ENCODE measurements at regions not wholly inside any gene's neighbourhood (a gene's known extent, or its start where the extent isn't known, plus 50 kb on each side); places are given as distances from the start of the nearest gene placed in this dataset.
"Not testable (repeated sequence)": the region's sequence is repeated elsewhere in the genome, so short reads cannot be mapped to it uniquely, and the experiment has no call there.

GRCh38 chrX:104459796-104460195 is 106.2 kb upstream of the IL1RAPL2 start:
- Histone ChIP-seq H3K27ac (no peak overlapping the region), H3K4me3 (no peak overlapping the region)
- TF ChIP-seq CTCF (IDR thresholded peaks at IDR 0.05): no peak
- DNase-seq (ENCODE audit: low spot score): no peak

GRCh38 chrX:104457130-104457529 is 108.9 kb upstream of the IL1RAPL2 start:
- not testable (repeated sequence) for H3K4me3 ChIP-seq; H3K27ac ChIP-seq; DNase-seq (ENCODE audit: low spot score)

- Histone ChIP-seq H3K4me3 (no peak overlapping the region), H3K27ac (no peak overlapping the region)
- DNase-seq (ENCODE audit: low spot score): no peak
- TF ChIP-seq CTCF (IDR thresholded peaks at IDR 0.05): no peak
Measured at GRCh38 chrX:104450316-104450715, 115.7 kb upstream of the IL1RAPL2 start.

- Histone ChIP-seq H3K4me3 (no peak overlapping the region), H3K27ac (no peak overlapping the region)
- DNase-seq (ENCODE audit: low spot score): no peak
- no peak for TF ChIP-seq CTCF (IDR thresholded peaks at IDR 0.05)
Measured at GRCh38 chrX:104445591-104445990, 120.4 kb upstream of the IL1RAPL2 start.

GRCh38 chrX:104435249-104435648 is 130.8 kb upstream of the IL1RAPL2 start:
- Histone ChIP-seq H3K4me3 (no peak overlapping the region), H3K27ac (no peak overlapping the region)
- DNase-seq (ENCODE audit: low spot score): no peak
- TF ChIP-seq CTCF (IDR thresholded peaks at IDR 0.05): no peak

- Histone ChIP-seq H3K4me3 (no peak overlapping the region), H3K27ac (no peak overlapping the region)
- TF ChIP-seq CTCF (IDR thresholded peaks at IDR 0.05): no peak
- no peak for DNase-seq (ENCODE audit: low spot score)
Measured at GRCh38 chrX:104432321-104432720, 133.7 kb upstream of the IL1RAPL2 start.

- DNase-seq (ENCODE audit: low spot score): no peak
- H3K4me3 ChIP-seq: no peak overlapping the region
- TF ChIP-seq CTCF (IDR thresholded peaks at IDR 0.05): no peak
Measured at GRCh38 chrX:104430742-104431119, 135.3 kb upstream of the IL1RAPL2 start.

More at GRCh38 chrX:104430742-104431119, 135.3 kb upstream of the IL1RAPL2 start:
- no peak overlapping the region for H3K27ac ChIP-seq

All from coronary artery (tissue), 2 donors.